ENCODE measurements at regions not wholly inside any gene's neighbourhood (a gene's known extent, or its start where the extent isn't known, plus 50 kb on each side); places are given as distances from the start of the nearest gene placed in this dataset.

- H3K9ac ChIP-seq (ENCODE audit: extremely low read depth, low read length, poor library complexity, severe bottlenecking): no peak overlapping the region
- no peak overlapping the region for H3K4me3 ChIP-seq (ENCODE audit: low read length)
- peaks cover 4% of the 10 kb centered on the region for H3K4me1 ChIP-seq (ENCODE audit: control insufficient read depth, insufficient read depth, low read length)
- TF ChIP-seq CTCF (conservative IDR thresholded peaks at IDR 0.05): no peak
- no CpG with 5 or more reads among the region's 1 CpG for WGBS, 2 experiments (ENCODE audit: insufficient coverage in 1 of 2, insufficient read length in 1 of 2)
- peaks cover 23% of the 10 kb centered on the region for H3K27me3 Mint-ChIP-seq (ENCODE audit: insufficient read depth)
- H3K36me3 ChIP-seq (ENCODE audit: control insufficient read depth, insufficient read depth, low read length): no peaks in the 10 kb centered on the region
- no peaks in the 10 kb centered on the region for H3K9me3 ChIP-seq (ENCODE audit: control insufficient read depth, low read length)
- no peaks in the 10 kb centered on the region for H3K36me3 Mint-ChIP-seq (ENCODE audit: low read depth)
- no peak overlapping the region for H3K27ac Mint-ChIP-seq
- no peaks in the 10 kb centered on the region for H3K27me3 ChIP-seq (ENCODE audit: control insufficient read depth, insufficient read depth, low read length, poor library complexity, severe bottlenecking)
- H3K4me3 Mint-ChIP-seq: no peak overlapping the region
- no peak for DNase-seq
- H3K9me3 Mint-ChIP-seq: no peaks in the 10 kb centered on the region
- no peak overlapping the region for H3K27ac ChIP-seq (ENCODE audit: low read depth, low read length)
- H3K4me1 Mint-ChIP-seq: peaks cover 21% of the 10 kb centered on the region
Observed at GRCh38 chr14:37900561-37900960, 305.1 kb downstream of the TTC6 start.

GRCh38 chr14:37901978-37902377 lies 305.7 kb upstream of the SSTR1 start:
- Histone ChIP-seq H3K4me3 (ENCODE audit: low read length) (no peak overlapping the region), H3K36me3 (ENCODE audit: control insufficient read depth, insufficient read depth, low read length) (no peaks in the 10 kb centered on the region), H3K27me3 (ENCODE audit: control insufficient read depth, insufficient read depth, low read length, poor library complexity, severe bottlenecking) (no peaks in the 10 kb centered on the region), H3K27ac (ENCODE audit: low read depth, low read length) (no peak overlapping the region), H3K9me3 (ENCODE audit: control insufficient read depth, low read length) (peaks cover 6% of the 10 kb centered on the region), H3K9ac (ENCODE audit: extremely low read depth, low read length, poor library complexity, severe bottlenecking) (no peak overlapping the region), H3K4me1 (ENCODE audit: control insufficient read depth, insufficient read depth, low read length) (peaks cover 4% of the 10 kb centered on the region)
- Mint-ChIP-seq H3K36me3 (ENCODE audit: low read depth) (no peaks in the 10 kb centered on the region), H3K27ac (no peak overlapping the region), H3K27me3 (ENCODE audit: insufficient read depth) (peaks cover 23% of the 10 kb centered on the region), H3K9me3 (peaks cover 11% of the 10 kb centered on the region), H3K4me1 (peaks cover 12% of the 10 kb centered on the region), H3K4me3 (no peak overlapping the region)
- DNase-seq: peak; percentile 54
- 83 to 86% methylated on average over 2 to 6 of the region's 6 CpGs for WGBS, 2 experiments (ENCODE audit: insufficient coverage in 1 of 2, insufficient read length in 1 of 2)
- TF ChIP-seq CTCF (conservative IDR thresholded peaks at IDR 0.05): no peak

- Histone ChIP-seq H3K27ac (ENCODE audit: low read depth, low read length) (no peak overlapping the region), H3K9ac (ENCODE audit: extremely low read depth, low read length, poor library complexity, severe bottlenecking) (no peak overlapping the region), H3K9me3 (ENCODE audit: control insufficient read depth, low read length) (peaks cover 10% of the 10 kb centered on the region), H3K27me3 (ENCODE audit: control insufficient read depth, insufficient read depth, low read length, poor library complexity, severe bottlenecking) (no peaks in the 10 kb centered on the region), H3K36me3 (ENCODE audit: control insufficient read depth, insufficient read depth, low read length) (no peaks in the 10 kb centered on the region), H3K4me1 (ENCODE audit: control insufficient read depth, insufficient read depth, low read length) (peaks cover 4% of the 10 kb centered on the region), H3K4me3 (ENCODE audit: low read length) (no peak overlapping the region)
- H3K36me3 Mint-ChIP-seq (ENCODE audit: low read depth): no peaks in the 10 kb centered on the region
- peaks cover 13% of the 10 kb centered on the region for H3K9me3 Mint-ChIP-seq
- peak; percentile 86 for TF ChIP-seq CTCF (conservative IDR thresholded peaks at IDR 0.05)
- DNase-seq: peak; percentile 58
- H3K4me1 Mint-ChIP-seq: peaks cover 8% of the 10 kb centered on the region
- no peak overlapping the region for H3K4me3 Mint-ChIP-seq
- 55 to 71% methylated on average over 5 to 9 of the region's 10 CpGs for WGBS, 2 experiments (ENCODE audit: insufficient coverage in 1 of 2, insufficient read length in 1 of 2)
- peaks cover 21% of the 10 kb centered on the region for H3K27me3 Mint-ChIP-seq (ENCODE audit: insufficient read depth)
- H3K27ac Mint-ChIP-seq: no peak overlapping the region
Observed at GRCh38 chr14:37903343-37904191, 304.1 kb upstream of the SSTR1 start.
